Gastrocnemius medialis (tissue), 4 donors: ENCODE measurements at regions not wholly inside any gene's neighbourhood (a gene's known extent, or its start where the extent isn't known, plus 50 kb on each side); places are given as distances from the start of the nearest gene placed in this dataset.

Experiments used
- POLR2A ChIP-seq, 2 donors: fragments of 450-650 bp; IDR thresholded peaks; one replicate each; pipeline ENCODE4 v1.6.1; 2017; ENCODE audit warnings: antibody characterized with exemption in 2 of 2, mild to moderate bottlenecking in 2 of 2, moderate library complexity in 2 of 2
- TF ChIP-seq, protein P1 (sequence below), 5 experiments: fragments of 450-650 bp in 3 of 5; fragments of 200-600 bp in 2 of 5; sonication (generic) in 2 of 5; IDR thresholded peaks in 4 of 5; conservative IDR thresholded peaks in 1 of 5; 1 replicate in 4 of 5; 2 replicates in 1 of 5; pipeline ENCODE4 v1.5.1; 2016 to 2019; ENCODE audit warnings: antibody characterized with exemption in 5 of 5, mild to moderate bottlenecking in 3 of 5, moderate library complexity in 3 of 5

DNA sequence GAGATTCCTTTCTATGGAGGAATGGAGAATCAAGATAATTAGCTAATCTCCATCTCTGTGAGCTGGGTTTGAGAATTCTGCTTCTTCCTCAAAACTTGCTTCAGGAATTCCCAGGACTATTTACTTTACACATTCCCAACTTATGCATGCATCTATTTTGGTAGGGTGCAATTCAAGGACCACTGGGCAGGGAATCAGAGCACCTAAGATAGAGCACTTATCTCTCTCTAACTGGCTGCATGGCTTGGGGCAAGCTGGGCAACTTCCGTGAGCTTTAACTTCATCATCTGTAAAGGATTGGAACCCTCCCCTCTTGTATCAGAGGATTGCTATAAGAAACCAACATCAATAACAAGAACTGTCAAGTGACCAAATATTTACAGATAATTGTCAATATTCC lies 160.2 kb downstream of the PDCD6IP start:
- TF ChIP-seq, protein P1, sequence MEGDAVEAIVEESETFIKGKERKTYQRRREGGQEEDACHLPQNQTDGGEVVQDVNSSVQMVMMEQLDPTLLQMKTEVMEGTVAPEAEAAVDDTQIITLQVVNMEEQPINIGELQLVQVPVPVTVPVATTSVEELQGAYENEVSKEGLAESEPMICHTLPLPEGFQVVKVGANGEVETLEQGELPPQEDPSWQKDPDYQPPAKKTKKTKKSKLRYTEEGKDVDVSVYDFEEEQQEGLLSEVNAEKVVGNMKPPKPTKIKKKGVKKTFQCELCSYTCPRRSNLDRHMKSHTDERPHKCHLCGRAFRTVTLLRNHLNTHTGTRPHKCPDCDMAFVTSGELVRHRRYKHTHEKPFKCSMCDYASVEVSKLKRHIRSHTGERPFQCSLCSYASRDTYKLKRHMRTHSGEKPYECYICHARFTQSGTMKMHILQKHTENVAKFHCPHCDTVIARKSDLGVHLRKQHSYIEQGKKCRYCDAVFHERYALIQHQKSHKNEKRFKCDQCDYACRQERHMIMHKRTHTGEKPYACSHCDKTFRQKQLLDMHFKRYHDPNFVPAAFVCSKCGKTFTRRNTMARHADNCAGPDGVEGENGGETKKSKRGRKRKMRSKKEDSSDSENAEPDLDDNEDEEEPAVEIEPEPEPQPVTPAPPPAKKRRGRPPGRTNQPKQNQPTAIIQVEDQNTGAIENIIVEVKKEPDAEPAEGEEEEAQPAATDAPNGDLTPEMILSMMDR (IDR thresholded peaks at IDR 0.05 in 4 of 5, conservative IDR thresholded peaks at IDR 0.05 in 1 of 5) = no peak
- TF ChIP-seq POLR2A (IDR thresholded peaks at IDR 0.05) = no peak
